ENCODE measurements at regions not wholly inside any gene's neighbourhood (a gene's known extent, or its start where the extent isn't known, plus 50 kb on each side); places are given as distances from the start of the nearest gene placed in this dataset.
"Not testable (repeated sequence)": the region's sequence is repeated elsewhere in the genome, so short reads cannot be mapped to it uniquely, and the experiment has no call there.

DNA sequence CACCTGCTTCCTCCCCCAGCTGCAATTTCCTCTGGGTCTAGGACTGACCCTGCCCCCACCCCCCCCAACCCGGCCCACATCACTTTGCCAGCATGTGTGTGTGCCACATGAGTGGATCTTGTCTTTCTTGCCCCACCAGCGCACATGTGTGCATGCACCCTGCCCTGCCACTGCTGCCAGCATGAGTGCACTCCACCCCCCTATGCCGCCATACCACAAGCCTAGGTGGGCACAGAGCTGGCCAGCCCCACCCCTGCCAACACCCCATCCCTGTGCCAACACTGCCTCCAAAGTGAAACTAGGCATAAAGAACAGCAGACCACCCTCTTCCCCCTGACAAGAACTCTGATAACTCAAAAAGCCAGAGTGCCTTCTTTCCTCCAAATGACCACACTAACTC lies 296.3 kb upstream of the SGO1 start:
- no peak overlapping the region for H3K27ac ChIP-seq
- no peaks in the 10 kb centered on the region for H3K36me3 ChIP-seq
- H3K4me3 ChIP-seq: no peak overlapping the region
- WGBS, 3 donors: 94 to 98% (median 96%) methylated on average over 3 of the region's 3 CpGs
- peaks cover 2% of the 10 kb centered on the region for H3K4me1 ChIP-seq (ENCODE audit: insufficient read depth)
- H3K9me3 ChIP-seq: no peaks in the 10 kb centered on the region
- DNase-seq: no peak
- intact Hi-C loops (cut with DNase I): no loop called here
- no peaks in the 10 kb centered on the region for H3K27me3 ChIP-seq
- TF ChIP-seq, protein P1, sequence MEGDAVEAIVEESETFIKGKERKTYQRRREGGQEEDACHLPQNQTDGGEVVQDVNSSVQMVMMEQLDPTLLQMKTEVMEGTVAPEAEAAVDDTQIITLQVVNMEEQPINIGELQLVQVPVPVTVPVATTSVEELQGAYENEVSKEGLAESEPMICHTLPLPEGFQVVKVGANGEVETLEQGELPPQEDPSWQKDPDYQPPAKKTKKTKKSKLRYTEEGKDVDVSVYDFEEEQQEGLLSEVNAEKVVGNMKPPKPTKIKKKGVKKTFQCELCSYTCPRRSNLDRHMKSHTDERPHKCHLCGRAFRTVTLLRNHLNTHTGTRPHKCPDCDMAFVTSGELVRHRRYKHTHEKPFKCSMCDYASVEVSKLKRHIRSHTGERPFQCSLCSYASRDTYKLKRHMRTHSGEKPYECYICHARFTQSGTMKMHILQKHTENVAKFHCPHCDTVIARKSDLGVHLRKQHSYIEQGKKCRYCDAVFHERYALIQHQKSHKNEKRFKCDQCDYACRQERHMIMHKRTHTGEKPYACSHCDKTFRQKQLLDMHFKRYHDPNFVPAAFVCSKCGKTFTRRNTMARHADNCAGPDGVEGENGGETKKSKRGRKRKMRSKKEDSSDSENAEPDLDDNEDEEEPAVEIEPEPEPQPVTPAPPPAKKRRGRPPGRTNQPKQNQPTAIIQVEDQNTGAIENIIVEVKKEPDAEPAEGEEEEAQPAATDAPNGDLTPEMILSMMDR (IDR thresholded peaks at IDR 0.05): no peak
- no peak for TF ChIP-seq EP300 (IDR thresholded peaks at IDR 0.05)
- TF ChIP-seq POLR2A (IDR thresholded peaks at IDR 0.05): no peak

DNA sequence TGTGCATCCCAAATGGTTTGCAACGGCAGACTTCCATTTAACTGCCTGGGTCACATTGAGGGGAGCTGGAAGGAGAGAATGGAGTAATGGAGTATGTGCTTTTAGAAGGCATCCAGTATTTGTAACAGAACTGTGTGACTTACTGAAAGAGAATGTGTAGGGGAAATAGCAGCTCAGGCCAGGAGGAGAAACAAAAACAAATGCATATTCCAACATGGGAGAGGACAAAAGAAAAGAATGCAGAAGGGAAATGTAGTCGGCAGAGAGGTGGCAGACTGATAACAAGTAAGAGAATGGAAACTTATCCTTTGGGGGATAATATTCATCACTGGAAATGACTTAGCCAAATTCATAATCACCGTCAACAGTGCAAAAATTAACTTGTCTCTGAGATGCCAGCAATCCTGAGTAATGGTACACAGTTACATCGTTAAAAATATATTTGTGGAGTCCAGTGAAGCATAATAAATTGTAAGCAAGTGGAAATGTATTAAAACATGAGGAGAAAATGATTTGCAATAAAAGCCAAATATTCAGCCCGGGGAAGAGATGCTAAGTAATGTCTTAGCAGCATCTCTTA lies 294.9 kb upstream of the SGO1 start:
- WGBS, 3 donors: 57 to 65% (median 64%) methylated on average over 5 of the region's 5 CpGs

DNA sequence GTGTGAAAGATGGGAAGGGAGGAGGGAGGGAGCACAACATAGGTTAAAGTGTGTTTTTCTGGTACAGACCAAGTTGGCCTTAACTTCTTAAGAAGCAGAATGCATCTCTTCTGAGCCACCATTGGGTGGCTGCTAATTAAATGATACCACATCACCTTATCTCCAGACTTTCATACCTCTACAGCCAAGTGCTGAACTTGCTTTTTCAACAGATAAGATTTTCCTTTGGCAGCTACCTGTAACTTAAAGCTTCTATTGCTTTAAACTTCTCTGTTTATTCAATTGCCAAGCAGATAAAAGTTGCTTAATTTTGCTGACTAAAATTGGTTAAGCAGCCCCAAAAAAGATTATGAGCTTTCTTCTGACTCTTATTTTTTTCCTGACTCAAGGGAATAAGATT lies 292.4 kb upstream of the SGO1 start:
- DNase-seq: no peak
- Histone ChIP-seq H3K27ac (no peak overlapping the region), H3K9me3 (no peaks in the 10 kb centered on the region), H3K4me1 (ENCODE audit: insufficient read depth) (peaks cover 2% of the 10 kb centered on the region), H3K36me3 (no peaks in the 10 kb centered on the region), H3K27me3 (no peaks in the 10 kb centered on the region), H3K4me3 (no peak overlapping the region)
- intact Hi-C loops (cut with DNase I): no loop called here
- TF ChIP-seq, protein P1 (IDR thresholded peaks at IDR 0.05): no peak
- TF ChIP-seq POLR2A (IDR thresholded peaks at IDR 0.05) (no peak), EP300 (IDR thresholded peaks at IDR 0.05) (no peak)

More for the DNA sequence above, 294.9 kb upstream of the SGO1 start:
- no peaks in the 10 kb centered on the region for H3K9me3 ChIP-seq
- H3K4me3 ChIP-seq: no peak overlapping the region
- H3K27me3 ChIP-seq: no peaks in the 10 kb centered on the region
- no peak overlapping the region for H3K27ac ChIP-seq
- peaks cover 2% of the 10 kb centered on the region for H3K4me1 ChIP-seq (ENCODE audit: insufficient read depth)
- intact Hi-C loops (cut with DNase I): no loop called here
- H3K36me3 ChIP-seq: no peaks in the 10 kb centered on the region
- no peak for DNase-seq
- TF ChIP-seq EP300 (IDR thresholded peaks at IDR 0.05) (no peak), POLR2A (IDR thresholded peaks at IDR 0.05) (no peak)
- TF ChIP-seq, protein P1 (IDR thresholded peaks at IDR 0.05): no peak

DNA sequence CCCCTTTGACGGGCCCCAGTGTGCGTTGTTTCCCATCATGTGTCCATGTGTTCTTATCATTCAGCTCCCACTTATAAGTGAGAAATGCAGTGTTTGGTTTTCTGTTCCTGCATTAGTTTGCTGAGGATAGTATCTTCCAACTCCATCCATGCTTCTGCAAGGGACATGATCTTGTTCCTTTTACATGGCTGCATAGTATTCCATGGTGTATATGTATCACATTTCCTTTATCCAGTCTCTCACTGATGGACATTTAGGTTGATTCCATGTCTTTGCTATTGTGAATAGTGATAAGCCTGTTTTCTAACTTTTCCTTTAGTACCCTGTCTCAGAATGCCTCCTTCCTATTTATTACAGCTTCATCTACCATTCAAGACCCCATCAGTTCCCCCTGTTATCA lies 278.2 kb upstream of the SGO1 start:
- WGBS, 3 donors: 92 to 97% (median 95%) methylated on average over 2 of the region's 2 CpGs
- H3K9me3 ChIP-seq; H3K27ac ChIP-seq; DNase-seq; H3K36me3 ChIP-seq; H3K4me3 ChIP-seq; H3K27me3 ChIP-seq; intact Hi-C loops (cut with DNase I); H3K4me1 ChIP-seq (ENCODE audit: insufficient read depth): not testable (repeated sequence)

DNA sequence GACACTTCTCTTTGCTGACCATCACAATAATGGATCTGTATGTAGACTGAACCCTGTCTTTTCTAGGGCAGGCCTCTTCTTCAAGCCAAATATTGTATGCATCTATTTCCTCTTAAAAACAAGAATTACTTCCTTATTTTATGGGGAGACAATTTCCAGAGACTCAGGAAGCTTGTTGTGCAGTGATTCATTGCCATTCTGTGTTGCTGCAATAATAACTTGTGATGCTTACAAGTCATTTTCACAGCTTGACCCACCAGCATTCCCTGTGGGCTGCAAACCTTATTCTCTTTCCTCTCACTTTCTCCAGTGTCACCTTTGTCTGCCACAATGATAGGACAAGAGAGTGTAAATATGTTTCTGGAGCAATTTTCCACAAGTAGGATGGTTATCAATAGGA lies 276.7 kb upstream of the SGO1 start:
- Histone ChIP-seq H3K27me3 (no peaks in the 10 kb centered on the region), H3K27ac (no peak overlapping the region), H3K4me1 (ENCODE audit: insufficient read depth) (no peaks in the 10 kb centered on the region), H3K9me3 (no peaks in the 10 kb centered on the region), H3K36me3 (no peaks in the 10 kb centered on the region), H3K4me3 (no peak overlapping the region)
- TF ChIP-seq EP300 (IDR thresholded peaks at IDR 0.05) (no peak), POLR2A (IDR thresholded peaks at IDR 0.05) (no peak)
- TF ChIP-seq, protein P1 (IDR thresholded peaks at IDR 0.05): no peak
- no peak for DNase-seq
- intact Hi-C loops (cut with DNase I): no loop called here
